Epithelial cell of esophagus (primary cell): ENCODE measurements at regions not wholly inside any gene's neighbourhood (a gene's known extent, or its start where the extent isn't known, plus 50 kb on each side); places are given as distances from the start of the nearest gene placed in this dataset.

Source experiments
- DNase-seq: peaks from one replicate; pipeline ENCODE4 v3.0.0; 2010; ENCODE audit warnings: low read depth
- H3K4me3 ChIP-seq: 2 replicates; pipeline ENCODE4 v1.5.1; 2011; ENCODE audit warnings: mild to moderate bottlenecking, low read length, control low read depth
- TF ChIP-seq, protein P1 (sequence below): IDR thresholded peaks from 2 replicates; pipeline ENCODE4 v1.5.1; 2011; ENCODE audit warnings: low read depth, mild to moderate bottlenecking, low read length, control low read depth, inconsistent platforms; ENCODE audit not compliant: insufficient read depth; ENCODE audit errors: missing control alignments

- no peak for DNase-seq
- TF ChIP-seq, protein P1, sequence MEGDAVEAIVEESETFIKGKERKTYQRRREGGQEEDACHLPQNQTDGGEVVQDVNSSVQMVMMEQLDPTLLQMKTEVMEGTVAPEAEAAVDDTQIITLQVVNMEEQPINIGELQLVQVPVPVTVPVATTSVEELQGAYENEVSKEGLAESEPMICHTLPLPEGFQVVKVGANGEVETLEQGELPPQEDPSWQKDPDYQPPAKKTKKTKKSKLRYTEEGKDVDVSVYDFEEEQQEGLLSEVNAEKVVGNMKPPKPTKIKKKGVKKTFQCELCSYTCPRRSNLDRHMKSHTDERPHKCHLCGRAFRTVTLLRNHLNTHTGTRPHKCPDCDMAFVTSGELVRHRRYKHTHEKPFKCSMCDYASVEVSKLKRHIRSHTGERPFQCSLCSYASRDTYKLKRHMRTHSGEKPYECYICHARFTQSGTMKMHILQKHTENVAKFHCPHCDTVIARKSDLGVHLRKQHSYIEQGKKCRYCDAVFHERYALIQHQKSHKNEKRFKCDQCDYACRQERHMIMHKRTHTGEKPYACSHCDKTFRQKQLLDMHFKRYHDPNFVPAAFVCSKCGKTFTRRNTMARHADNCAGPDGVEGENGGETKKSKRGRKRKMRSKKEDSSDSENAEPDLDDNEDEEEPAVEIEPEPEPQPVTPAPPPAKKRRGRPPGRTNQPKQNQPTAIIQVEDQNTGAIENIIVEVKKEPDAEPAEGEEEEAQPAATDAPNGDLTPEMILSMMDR = no peak
- no peak overlapping the region for H3K4me3 ChIP-seq
Measured at GRCh38 chr3:117471831-117472230, 762.3 kb downstream of the TUSC7 start.

DNA sequence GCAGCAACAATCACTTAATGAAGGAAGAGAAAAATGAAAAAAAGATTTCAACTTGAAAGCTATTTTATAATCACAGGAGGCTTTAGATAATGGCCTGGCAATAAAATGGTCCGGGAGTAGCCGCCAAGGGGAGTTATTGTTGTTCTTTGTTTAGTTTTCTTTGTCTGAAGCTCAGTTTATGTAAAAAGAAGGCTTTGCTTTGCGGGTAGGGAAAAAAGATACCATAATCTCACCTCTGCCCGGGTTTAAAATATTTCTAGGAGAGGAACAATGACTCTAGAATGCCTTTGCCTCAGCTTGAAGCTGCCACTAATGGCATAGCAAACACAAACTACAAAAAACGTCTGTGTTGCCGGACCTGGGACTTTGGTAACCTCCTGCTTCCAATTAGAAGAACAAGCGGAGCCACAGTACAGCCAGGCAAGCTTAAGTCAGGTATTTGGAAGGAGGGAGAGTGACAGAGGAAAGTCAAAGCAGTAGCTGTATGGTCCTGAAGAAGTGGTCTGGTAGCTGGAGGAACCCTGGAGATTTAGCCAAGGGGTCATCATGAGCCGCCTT lies 764.5 kb downstream of the TUSC7 start:
- TF ChIP-seq, protein P1 = no peak
- H3K4me3 ChIP-seq = no peak overlapping the region
- DNase-seq = no peak

DNA sequence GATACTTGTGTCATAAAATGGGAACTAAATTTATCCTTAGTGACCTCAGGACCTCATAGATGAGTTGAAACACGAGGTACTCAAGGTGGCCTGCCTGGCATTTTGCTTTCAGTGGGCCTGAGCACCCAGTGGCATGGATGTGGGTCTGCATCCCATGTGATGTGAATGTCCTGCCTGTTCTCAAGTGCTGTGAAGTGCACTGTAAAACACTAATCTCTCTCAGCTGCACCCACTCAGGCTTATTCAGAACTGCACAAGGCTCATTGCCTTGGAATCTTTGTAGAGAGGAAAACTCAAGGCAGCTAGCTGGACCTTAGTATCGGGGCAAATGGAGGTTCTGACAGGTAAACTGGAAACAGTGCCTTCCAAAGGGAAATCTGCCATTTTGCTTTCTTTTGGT lies 767.0 kb downstream of the TUSC7 start:
- no peak for DNase-seq
- TF ChIP-seq, protein P1 = no peak
- no peak overlapping the region for H3K4me3 ChIP-seq

GRCh38 chr3:117477214-117477755 lies 767.7 kb downstream of the TUSC7 start:
- no peak for DNase-seq
- TF ChIP-seq, protein P1 = no peak
- no peak overlapping the region for H3K4me3 ChIP-seq

DNA sequence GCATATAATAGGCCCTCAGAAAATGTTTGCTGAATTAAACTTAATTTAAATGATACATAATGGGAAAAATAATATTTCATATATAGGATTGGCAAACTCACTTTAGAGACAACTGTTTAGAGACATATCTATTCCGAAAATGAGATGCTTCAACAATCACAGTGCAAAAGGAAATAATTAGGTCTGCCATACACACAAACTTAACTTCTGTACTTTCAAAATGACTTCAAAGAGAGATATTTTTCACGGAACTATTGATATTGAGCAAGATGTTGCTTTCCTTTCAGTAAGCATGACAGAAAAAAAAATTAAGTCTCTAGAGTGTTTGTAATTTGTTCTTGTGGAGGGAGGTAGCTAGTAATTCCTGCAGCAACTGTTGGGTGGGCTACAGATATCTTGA lies 769.5 kb downstream of the TUSC7 start:
- H3K4me3 ChIP-seq = no peak overlapping the region
- DNase-seq = no peak
- TF ChIP-seq, protein P1 = no peak

GRCh38 chr3:117480525-117480924 lies 770.9 kb downstream of the TUSC7 start:
- DNase-seq = no peak
- TF ChIP-seq, protein P1 = no peak
- no peak overlapping the region for H3K4me3 ChIP-seq

DNA sequence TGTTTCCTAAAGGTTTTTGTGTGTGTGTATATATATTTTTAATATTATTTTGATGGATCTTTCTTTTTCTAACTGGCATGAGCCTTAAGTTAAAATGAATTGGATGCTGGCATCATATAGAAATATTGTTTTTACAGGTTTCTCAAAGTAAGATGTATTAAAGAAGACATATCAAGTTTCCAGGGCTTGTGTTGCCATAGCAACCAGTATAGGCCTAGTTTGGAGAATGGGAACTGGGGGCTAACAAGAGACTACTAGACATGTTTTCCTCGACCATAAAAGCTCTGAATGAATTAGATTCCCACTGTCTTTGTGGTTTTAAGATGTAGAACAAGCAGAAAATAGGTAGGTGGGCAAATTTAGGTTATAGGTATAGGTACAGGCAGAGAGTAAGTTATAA lies 771.4 kb downstream of the TUSC7 start:
- H3K4me3 ChIP-seq = no peak overlapping the region
- TF ChIP-seq, protein P1 = no peak
- DNase-seq = no peak
